ENCODE measurements at regions not wholly inside any gene's neighbourhood (a gene's known extent, or its start where the extent isn't known, plus 50 kb on each side); places are given as distances from the start of the nearest gene placed in this dataset.

DNA sequence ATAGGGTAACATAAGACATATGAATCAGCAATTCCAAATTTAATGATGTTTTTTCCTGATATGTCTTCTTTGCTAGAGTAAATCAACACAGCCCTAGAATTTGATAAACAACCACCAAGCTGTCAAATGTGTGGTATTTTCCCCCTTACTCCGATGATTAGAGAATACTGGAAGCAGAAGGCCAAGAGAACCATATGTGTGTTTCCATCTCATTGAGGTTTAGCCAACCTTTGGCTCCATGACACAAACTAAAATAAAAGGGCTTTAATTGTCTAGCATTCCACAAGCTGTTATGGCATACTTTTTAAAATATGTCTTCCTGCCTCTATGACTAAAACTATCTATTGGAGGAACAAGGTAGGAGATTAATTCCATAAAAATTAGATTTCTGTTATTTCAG lies 1222.4 kb upstream of the AGA start:
- Histone ChIP-seq H2AK9ac (replicated peaks; ENCODE audit: low read depth, low read length, poor library complexity) (no peak overlapping the region), H3K9me3 (ENCODE audit: control insufficient read depth, insufficient read depth, low read length) (no peaks in the 10 kb centered on the region), H3K4me3 (ENCODE audit: insufficient read depth, low read depth, low read length) (no peak overlapping the region), H2BK15ac (ENCODE audit: low read depth, low read length) (no peak overlapping the region), H3K14ac (replicated peaks; ENCODE audit: low read depth, low read length) (no peak overlapping the region), H3K4me1 (ENCODE audit: control insufficient read depth, insufficient read depth, low read length) (no peaks in the 10 kb centered on the region), H3K9ac (ENCODE audit: low read depth, low read length) (no peak overlapping the region), H3K18ac (ENCODE audit: low read depth, low read length) (no peak overlapping the region), H3K23ac (ENCODE audit: low read depth, low read length) (no peak overlapping the region), H2BK20ac (ENCODE audit: low read depth, low read length) (no peak overlapping the region), H3K4ac (ENCODE audit: low read depth, low read length) (no peak overlapping the region), H3K36me3 (ENCODE audit: control insufficient read depth, insufficient read depth, low read length) (no peaks in the 10 kb centered on the region), H4K91ac (ENCODE audit: insufficient read depth, low read depth, low read length) (no peak overlapping the region), H2AK5ac (ENCODE audit: low read depth, low read length) (no peak overlapping the region), H4K5ac (ENCODE audit: low read depth, low read length) (no peak overlapping the region), H4K20me1 (ENCODE audit: insufficient read depth, low read length) (no peaks in the 10 kb centered on the region), H3K9me1 (ENCODE audit: insufficient read depth, low read length) (no peaks in the 10 kb centered on the region), H3K27me3 (ENCODE audit: control insufficient read depth, insufficient read depth, low read length) (no peaks in the 10 kb centered on the region), H3K56ac (ENCODE audit: extremely low read depth, insufficient read depth, low read length) (no peak overlapping the region), H3K79me1 (ENCODE audit: low read depth in 1 of 2, low read length in 2 of 2) (no peaks in the 10 kb centered on the region), H3K27ac (ENCODE audit: insufficient read depth, low read length) (no peak overlapping the region), H3K4me2 (ENCODE audit: low read depth, low read length) (no peak overlapping the region), H4K8ac (ENCODE audit: low read depth in 2 of 2, low read length in 2 of 2) (no peak overlapping the region), H2BK5ac (ENCODE audit: low read depth, low read length, poor library complexity, severe bottlenecking) (no peak overlapping the region), H2BK120ac (ENCODE audit: low read depth, low read length) (no peak overlapping the region), H2AFZ (replicated peaks; ENCODE audit: low read length, poor library complexity) (no peak overlapping the region)
- dilution Hi-C loops (cut with HindIII; ENCODE audit: low sequenced_read_pairs, unreplicated experiment): no loop called here
- WGBS, 2 experiments (ENCODE audit: extremely low coverage in 2 of 2, insufficient read length in 1 of 2): no CpG with 5 or more reads among the region's 1 CpG
- BruUV-seq (replicated peaks): no TSS peak
- no peak for DNase-seq
- intact Hi-C loops (cut with micrococcal nuclease): no loop called here
- ATAC-seq (ENCODE audit: low read depth): no peak
- ChIA-PET CTCF (no interaction called here), POLR2A (ENCODE audit: unreplicated experiment) (no interaction called here)
- no peak for TF ChIP-seq BHLHE40 (IDR thresholded peaks at IDR 0.05; ENCODE audit: low read depth, low read length)
- in situ Hi-C loops (cut with MboI; ENCODE audit: low sequenced_read_pairs): no loop called here

Measured in IMR-90 (cell line).